B cell (primary cell): ENCODE measurements at regions not wholly inside any gene's neighbourhood (a gene's known extent, or its start where the extent isn't known, plus 50 kb on each side); places are given as distances from the start of the nearest gene placed in this dataset.

Experiments used
- ATAC-seq: fragments of 200-7000 bp; cut with Tn5 transposase; one replicate; pipeline ENCODE4 v1.10.0; 2021; ENCODE audit warnings: low read depth, mild to moderate bottlenecking, moderate number of reproducible peaks, moderate library complexity
- CTCF ChIA-PET: fragments of 350-600 bp; sonication (Branson Sonifier 250); formaldehyde crosslinking; loops from one replicate; lab custom pipeline; 2021; ENCODE audit warnings: antibody characterized with exemption, inconsistent platforms; lab: Charles Lee
- POLR2A ChIA-PET: fragments of 350-600 bp; sonication (Branson Sonifier 250); formaldehyde crosslinking; loops from one replicate; lab custom pipeline; 2021; ENCODE audit warnings: antibody characterized with exemption; lab: Charles Lee
- DNase-seq: peaks from one replicate; pipeline ENCODE4 v3.0.0; 2013
- H2AFZ ChIP-seq: 2 replicates; pipeline ENCODE4 v1.6.1; 2012; ENCODE audit warnings: mild to moderate bottlenecking, low read depth, low read length; ENCODE audit not compliant: insufficient read depth, poor library complexity, severe bottlenecking
- H3K27ac ChIP-seq, 2 donors: 1 replicate in 1 of 2; 2 replicates in 1 of 2; pipeline ENCODE4 v1.5.1; 2012 to 2013; ENCODE audit warnings: low read length in 2 of 2, mild to moderate bottlenecking in 2 of 2, moderate library complexity in 1 of 2
- H3K27me3 ChIP-seq, 4 experiments: fragments of 200-600 bp in 1 of 4; sonication (generic) in 1 of 4; replicated peaks in 1 of 4; 1 replicate in 2 of 4; 2 replicates in 2 of 4; pipeline versions ENCODE4 v1.6.1 to v1.7.0; 2013 to 2016; ENCODE audit warnings: low read length in 3 of 4, mild to moderate bottlenecking in 2 of 4, mixed read lengths in 1 of 4, moderate library complexity in 1 of 4; ENCODE audit not compliant: insufficient read depth in 4 of 4, control insufficient read depth in 3 of 4; ENCODE audit errors: control extremely low read depth in 1 of 4
- H3K36me3 ChIP-seq, 2 experiments: replicated peaks in 1 of 2; 1 replicate in 1 of 2; 2 replicates in 1 of 2; pipeline versions ENCODE4 v1.6.1 to v1.7.1; 2013; ENCODE audit warnings: low read length in 1 of 2; ENCODE audit not compliant: insufficient read depth in 2 of 2, control insufficient read depth in 1 of 2; ENCODE audit errors: control extremely low read depth in 1 of 2, extremely low read depth in 1 of 2
- H3K4me1 ChIP-seq, 2 donors: fragments of 200-600 bp in 1 of 2; sonication (generic) in 1 of 2; 1 replicate in 1 of 2; 2 replicates in 1 of 2; pipeline versions ENCODE4 v1.5.1 to v1.6.1; 2013 to 2017; ENCODE audit warnings: low read length in 2 of 2; ENCODE audit not compliant: control insufficient read depth in 2 of 2, insufficient read depth in 2 of 2
- H3K4me2 ChIP-seq: replicated peaks from 2 replicates; pipeline ENCODE3; 2012; ENCODE audit warnings: mild to moderate bottlenecking, low read depth, low read length; ENCODE audit not compliant: poor library complexity, severe bottlenecking
- H3K4me3 ChIP-seq, 5 experiments: fragments of 200-600 bp in 1 of 5; sonication (generic) in 1 of 5; 1 replicate in 3 of 5; 2 replicates in 2 of 5; pipeline versions ENCODE4 v1.5.1 to v1.7.0; 2011 to 2016; ENCODE audit warnings: low read length in 4 of 5, mild to moderate bottlenecking in 4 of 5, low read depth in 2 of 5, control low read depth in 1 of 5, moderate library complexity in 1 of 5; ENCODE audit not compliant: insufficient read depth in 1 of 5; ENCODE audit errors: control extremely low read depth in 1 of 5, extremely low read depth in 1 of 5
- H3K79me2 ChIP-seq: fragments of 200-600 bp; sonication (generic); one replicate; pipeline ENCODE4 v1.6.0; 2016; ENCODE audit warnings: low read length; ENCODE audit not compliant: control insufficient read depth, insufficient read depth
- H3K9ac ChIP-seq: fragments of 200-600 bp; sonication (generic); 2 replicates; pipeline ENCODE4 v1.6.1; 2017; ENCODE audit warnings: mild to moderate bottlenecking, low read length, moderate library complexity
- H3K9me3 ChIP-seq, 3 donors: one replicate each; pipeline versions ENCODE4 v1.6.1 to v1.7.1; 2013; ENCODE audit warnings: low read length in 2 of 3; ENCODE audit not compliant: control insufficient read depth in 2 of 3, insufficient read depth in 1 of 3; ENCODE audit errors: control extremely low read depth in 1 of 3
- H4K20me1 ChIP-seq: 2 replicates; pipeline ENCODE4 v1.6.0; 2012; ENCODE audit warnings: mild to moderate bottlenecking, low read length; ENCODE audit not compliant: insufficient read depth, control insufficient read depth, poor library complexity, severe bottlenecking
- H3K27ac Mint-ChIP-seq: one replicate; pipeline ENCODE4 v1.8.0; 2021; ENCODE audit warnings: mixed read lengths
- H3K27me3 Mint-ChIP-seq: one replicate; pipeline ENCODE4 v1.8.0; 2021; ENCODE audit warnings: mixed read lengths
- H3K4me1 Mint-ChIP-seq: one replicate; pipeline ENCODE4 v1.8.0; 2021; ENCODE audit warnings: mixed read lengths
- H3K4me3 Mint-ChIP-seq: one replicate; pipeline ENCODE4 v1.8.0; 2021; ENCODE audit warnings: mixed read lengths
- H3K9me3 Mint-ChIP-seq: one replicate; pipeline ENCODE4 v1.8.0; 2022; ENCODE audit warnings: mixed read lengths; ENCODE audit not compliant: insufficient read depth
- EZH2 ChIP-seq: IDR thresholded peaks from 2 replicates; pipeline ENCODE4 v1.6.1; 2012; ENCODE audit warnings: borderline replicate concordance, low read depth, mild to moderate bottlenecking, moderate library complexity, low read length; ENCODE audit not compliant: insufficient read depth, poor library complexity, severe bottlenecking
- WGBS: methylation state at CpG from one replicate; pipeline ENCODE4 v1.1.5; 2013; ENCODE audit warnings: missing lambda C conversion rate; ENCODE audit not compliant: insufficient coverage; 5-methylcytosine and 5-hydroxymethylcytosine counted together
- intact Hi-C: fragments of 100-400 bp; cut with micrococcal nuclease; formaldehyde crosslinking; loops from one replicate; pipeline ENCODE4 v1.10.0; 2022
- TF ChIP-seq, protein P1 (sequence below): fragments of 200-600 bp; IDR thresholded peaks from one replicate; pipeline ENCODE4 v1.8.0; 2022; ENCODE audit warnings: antibody characterized with exemption, mild to moderate bottlenecking

DNA sequence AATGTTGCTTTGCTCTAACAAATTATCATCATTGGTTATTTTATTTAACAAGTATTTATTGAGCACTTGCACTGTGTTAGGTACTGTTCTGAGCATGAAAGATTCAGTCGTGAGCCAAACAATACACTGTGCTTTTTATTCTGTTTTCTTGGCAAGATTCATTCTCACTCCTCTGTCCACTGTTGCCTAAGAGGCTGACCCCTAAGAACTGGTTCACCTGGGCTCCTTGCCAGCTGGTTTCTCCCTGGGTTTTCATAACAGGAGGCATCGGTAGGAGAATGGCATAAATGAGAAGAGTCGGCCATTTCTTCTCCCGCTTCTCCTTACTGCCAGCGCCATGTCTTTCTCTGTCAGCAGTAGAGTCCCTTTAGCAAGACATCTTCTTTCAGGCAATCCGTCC lies 243.7 kb upstream of the DIAPH2 start:
- Mint-ChIP-seq H3K9me3 (no peaks in the 10 kb centered on the region), H3K4me3 (no peak overlapping the region), H3K27me3 (peaks cover 3% of the 10 kb centered on the region), H3K27ac (no peak overlapping the region), H3K4me1 (no peaks in the 10 kb centered on the region)
- no peak overlapping the region for H3K27ac ChIP-seq
- H2AFZ ChIP-seq: no peak overlapping the region
- POLR2A ChIA-PET: no interaction called here
- ATAC-seq (no peak), DNase-seq (no peak)
- 97% methylated on average over 3 of the region's 6 CpGs for WGBS
- H3K4me3 ChIP-seq: no peak overlapping the region
- no peaks in the 10 kb centered on the region for H3K9me3 ChIP-seq
- H3K9ac ChIP-seq: no peak overlapping the region
- H3K79me2 ChIP-seq: no peaks in the 10 kb centered on the region
- no peaks in the 10 kb centered on the region for H3K27me3 ChIP-seq
- H3K4me1 ChIP-seq: no peaks in the 10 kb centered on the region
- no peaks in the 10 kb centered on the region for H4K20me1 ChIP-seq
- no peak for TF ChIP-seq EZH2
- TF ChIP-seq, protein P1, sequence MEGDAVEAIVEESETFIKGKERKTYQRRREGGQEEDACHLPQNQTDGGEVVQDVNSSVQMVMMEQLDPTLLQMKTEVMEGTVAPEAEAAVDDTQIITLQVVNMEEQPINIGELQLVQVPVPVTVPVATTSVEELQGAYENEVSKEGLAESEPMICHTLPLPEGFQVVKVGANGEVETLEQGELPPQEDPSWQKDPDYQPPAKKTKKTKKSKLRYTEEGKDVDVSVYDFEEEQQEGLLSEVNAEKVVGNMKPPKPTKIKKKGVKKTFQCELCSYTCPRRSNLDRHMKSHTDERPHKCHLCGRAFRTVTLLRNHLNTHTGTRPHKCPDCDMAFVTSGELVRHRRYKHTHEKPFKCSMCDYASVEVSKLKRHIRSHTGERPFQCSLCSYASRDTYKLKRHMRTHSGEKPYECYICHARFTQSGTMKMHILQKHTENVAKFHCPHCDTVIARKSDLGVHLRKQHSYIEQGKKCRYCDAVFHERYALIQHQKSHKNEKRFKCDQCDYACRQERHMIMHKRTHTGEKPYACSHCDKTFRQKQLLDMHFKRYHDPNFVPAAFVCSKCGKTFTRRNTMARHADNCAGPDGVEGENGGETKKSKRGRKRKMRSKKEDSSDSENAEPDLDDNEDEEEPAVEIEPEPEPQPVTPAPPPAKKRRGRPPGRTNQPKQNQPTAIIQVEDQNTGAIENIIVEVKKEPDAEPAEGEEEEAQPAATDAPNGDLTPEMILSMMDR: no peak
- CTCF ChIA-PET: no interaction called here
- no peaks in the 10 kb centered on the region for H3K36me3 ChIP-seq
- intact Hi-C loops: no loop called here
- no peak overlapping the region for H3K4me2 ChIP-seq

DNA sequence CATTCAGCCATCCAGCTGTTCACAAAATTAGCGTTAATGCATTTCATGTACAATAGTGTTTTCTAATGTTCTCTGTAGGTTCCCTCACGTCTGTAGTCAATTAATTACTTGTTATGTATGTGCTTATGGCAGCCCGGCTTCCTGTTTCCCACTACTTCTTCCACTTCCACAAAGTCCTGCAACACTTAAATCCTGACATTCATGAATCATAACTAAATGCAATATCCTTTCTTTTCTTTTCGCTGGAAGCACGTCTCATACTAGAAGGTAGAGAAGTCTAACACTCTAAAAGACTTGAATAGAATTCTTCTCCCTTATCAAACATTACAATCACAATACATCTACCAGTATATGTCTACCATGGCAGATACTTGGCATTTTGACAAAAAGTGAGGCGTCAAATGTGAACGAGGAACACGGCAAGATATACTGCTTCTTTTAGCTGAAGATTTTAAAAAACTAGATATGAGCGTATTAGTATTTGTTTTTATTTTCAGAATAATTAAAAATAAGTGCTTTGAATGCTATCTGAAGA lies 239.0 kb upstream of the DIAPH2 start:
- ATAC-seq: no peak
- Histone ChIP-seq H3K27me3 (no peaks in the 10 kb centered on the region), H3K4me3 (no peak overlapping the region), H3K79me2 (no peaks in the 10 kb centered on the region), H4K20me1 (no peaks in the 10 kb centered on the region), H3K9ac (no peak overlapping the region), H3K27ac (no peak overlapping the region), H2AFZ (no peak overlapping the region), H3K36me3 (no peaks in the 10 kb centered on the region), H3K4me2 (no peak overlapping the region), H3K9me3 (no peaks in the 10 kb centered on the region), H3K4me1 (no peaks in the 10 kb centered on the region)
- H3K4me3 Mint-ChIP-seq: no peak overlapping the region
- no peaks in the 10 kb centered on the region for H3K9me3 Mint-ChIP-seq
- peaks cover 3% of the 10 kb centered on the region for H3K27me3 Mint-ChIP-seq
- H3K27ac Mint-ChIP-seq: no peak overlapping the region
- no peak for DNase-seq
- POLR2A ChIA-PET: no interaction called here
- TF ChIP-seq, protein P1: no peak
- no peak for TF ChIP-seq EZH2
- intact Hi-C loops: no loop called here
- CTCF ChIA-PET: no interaction called here
- WGBS: no CpG with 5 or more reads among the region's 9 CpGs
- H3K4me1 Mint-ChIP-seq: no peaks in the 10 kb centered on the region
